Neutrophil (primary cell): ENCODE measurements at regions not wholly inside any gene's neighbourhood (a gene's known extent, or its start where the extent isn't known, plus 50 kb on each side); places are given as distances from the start of the nearest gene placed in this dataset.

Source experiments
- H3K27ac ChIP-seq: fragments of 200-600 bp; sonication (generic); 2 replicates; pipeline ENCODE4 v1.5.1; 2016; ENCODE audit warnings: mild to moderate bottlenecking, moderate library complexity
- H3K27me3 ChIP-seq: fragments of 200-600 bp; sonication (generic); 2 replicates; pipeline ENCODE4 v1.6.0; 2016; ENCODE audit warnings: mild to moderate bottlenecking
- H3K36me3 ChIP-seq: fragments of 200-600 bp; sonication (generic); 2 replicates; pipeline ENCODE4 v1.5.1; 2017
- H3K4me1 ChIP-seq, 2 experiments: fragments of 200-600 bp in 1 of 2; sonication (generic) in 1 of 2; 1 replicate in 1 of 2; 2 replicates in 1 of 2; pipeline versions ENCODE4 v1.5.1 to v1.6.1; 2013 to 2016; ENCODE audit warnings: low read depth in 1 of 2, low read length in 1 of 2, mild to moderate bottlenecking in 1 of 2, moderate library complexity in 1 of 2; ENCODE audit not compliant: control insufficient read depth in 1 of 2, insufficient read depth in 1 of 2
- H3K4me3 ChIP-seq, 2 experiments: fragments of 200-600 bp in 1 of 2; sonication (generic) in 1 of 2; 1 replicate in 1 of 2; 2 replicates in 1 of 2; pipeline ENCODE4 v1.5.1; 2013 to 2016; ENCODE audit warnings: low read depth in 1 of 2, low read length in 1 of 2, mild to moderate bottlenecking in 1 of 2, moderate library complexity in 1 of 2
- H3K9me3 ChIP-seq: fragments of 200-600 bp; sonication (generic); 2 replicates; pipeline ENCODE4 v1.5.1; 2016
- CTCF ChIP-seq: fragments of 200-600 bp; sonication (generic); IDR thresholded peaks from 2 replicates; pipeline ENCODE4 v1.5.1; 2016; ENCODE audit warnings: antibody characterized with exemption

DNA sequence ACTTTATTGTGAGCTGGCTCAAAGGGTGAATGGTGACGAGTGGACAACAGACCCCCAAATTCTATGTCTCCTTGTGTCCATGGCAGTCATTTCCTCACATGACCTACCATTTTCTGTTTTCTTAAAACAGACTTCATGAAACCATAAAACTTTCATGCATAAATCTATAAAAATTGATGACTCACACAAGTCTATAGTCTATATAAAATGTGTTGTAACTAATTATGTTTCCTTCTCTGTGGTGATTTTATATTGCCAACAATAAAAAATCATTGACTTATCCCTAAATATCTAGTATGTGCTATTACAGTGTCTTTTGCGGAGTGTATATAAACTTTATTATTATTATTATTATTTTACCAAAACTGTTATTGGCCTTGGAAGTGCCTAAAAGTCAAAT is 382.4 kb downstream of the MAT2B start:
- Histone ChIP-seq H3K4me1 (peaks cover 6 to 13% of the 10 kb centered on the region in 2 experiments), H3K9me3 (no peaks in the 10 kb centered on the region), H3K36me3 (no peaks in the 10 kb centered on the region), H3K27ac (no peak overlapping the region), H3K27me3 (no peaks in the 10 kb centered on the region), H3K4me3 (no peak overlapping the region)
- TF ChIP-seq CTCF, result no peak

GRCh38 chr5:163888366-163888765 is 382.9 kb downstream of the MAT2B start:
- no peak for TF ChIP-seq CTCF
- no peaks in the 10 kb centered on the region for H3K36me3 ChIP-seq
- H3K9me3 ChIP-seq, result no peaks in the 10 kb centered on the region
- H3K27ac ChIP-seq, result no peak overlapping the region
- no peaks in the 10 kb centered on the region for H3K27me3 ChIP-seq
- peaks cover 6 to 13% of the 10 kb centered on the region in 2 experiments for H3K4me1 ChIP-seq
- no peak overlapping the region for H3K4me3 ChIP-seq

DNA sequence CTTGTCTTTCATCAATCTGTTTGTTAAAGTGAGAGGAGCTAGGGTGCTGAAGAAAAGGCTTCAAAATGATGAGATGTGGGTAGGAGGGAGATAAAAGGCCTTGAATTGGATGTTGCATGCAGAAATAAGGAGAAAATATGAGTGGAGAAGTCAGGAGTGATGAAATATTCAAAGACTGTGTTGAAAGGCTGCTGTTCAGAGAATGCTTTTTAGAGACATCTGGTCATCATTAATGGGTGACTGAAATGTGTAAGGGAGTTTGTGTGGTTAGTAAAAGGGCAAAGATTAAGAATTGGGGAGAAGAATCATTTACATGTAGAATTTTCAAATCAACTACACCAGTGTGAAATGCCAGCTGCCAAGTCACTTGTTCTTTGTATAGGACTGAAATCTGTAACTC is 383.9 kb downstream of the MAT2B start:
- no peaks in the 10 kb centered on the region for H3K27me3 ChIP-seq
- H3K4me3 ChIP-seq, result no peak overlapping the region
- H3K36me3 ChIP-seq, result no peaks in the 10 kb centered on the region
- H3K9me3 ChIP-seq, result no peaks in the 10 kb centered on the region
- H3K4me1 ChIP-seq, result peaks cover 6 to 13% of the 10 kb centered on the region in 2 experiments
- peak overlapping the region; percentile 14 for H3K27ac ChIP-seq
- no peak for TF ChIP-seq CTCF

DNA sequence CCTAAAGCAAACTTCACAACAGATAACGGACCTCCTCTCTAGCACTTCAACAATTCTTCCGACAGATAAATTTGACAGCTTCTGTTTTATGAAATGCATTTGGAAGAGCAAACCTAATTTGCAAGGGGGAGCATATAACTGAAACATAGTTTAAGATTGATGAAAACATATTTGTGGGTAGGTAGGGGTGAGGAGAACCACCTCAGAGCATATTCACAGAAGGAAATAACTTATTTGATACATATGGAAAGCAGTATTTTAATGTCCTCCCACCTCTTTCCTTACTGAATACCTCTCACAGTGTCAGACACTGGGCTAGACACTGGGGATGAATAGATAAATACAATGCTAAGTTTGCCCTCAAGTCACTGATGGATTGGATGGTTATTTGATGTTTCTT is 384.8 kb downstream of the MAT2B start:
- H3K9me3 ChIP-seq, result no peaks in the 10 kb centered on the region
- no peak overlapping the region for H3K27ac ChIP-seq
- H3K4me3 ChIP-seq, result no peak overlapping the region
- no peaks in the 10 kb centered on the region for H3K27me3 ChIP-seq
- peaks cover 6 to 13% of the 10 kb centered on the region in 2 experiments for H3K4me1 ChIP-seq
- TF ChIP-seq CTCF, result no peak
- H3K36me3 ChIP-seq, result no peaks in the 10 kb centered on the region

- H3K36me3 ChIP-seq, result no peaks in the 10 kb centered on the region
- no peak for TF ChIP-seq CTCF
- H3K4me3 ChIP-seq, result no peak overlapping the region
- H3K4me1 ChIP-seq, result peaks cover 6 to 13% of the 10 kb centered on the region in 2 experiments
- no peaks in the 10 kb centered on the region for H3K27me3 ChIP-seq
- no peaks in the 10 kb centered on the region for H3K9me3 ChIP-seq
- no peak overlapping the region for H3K27ac ChIP-seq
These were observed 387.9 kb downstream of the MAT2B start for GRCh38 chr5:163893281-163893680.

- Histone ChIP-seq H3K4me1 (peaks cover under 1 to 6% of the 10 kb centered on the region in 2 experiments), H3K9me3 (no peaks in the 10 kb centered on the region), H3K27ac (no peak overlapping the region), H3K27me3 (no peaks in the 10 kb centered on the region), H3K36me3 (no peaks in the 10 kb centered on the region), H3K4me3 (no peak overlapping the region)
- TF ChIP-seq CTCF, result no peak
These were observed 389.2 kb downstream of the MAT2B start for GRCh38 chr5:163894645-163895044.
